Activated CD8-positive, alpha-beta memory T cell treated with anti-CD3 and anti-CD28 coated beads, Interleukin-2, amount 50 U/mL, for 24 hours (primary cell): ENCODE measurements at regions not wholly inside any gene's neighbourhood (a gene's known extent, or its start where the extent isn't known, plus 50 kb on each side); places are given as distances from the start of the nearest gene placed in this dataset.
A peak's percentile ranks its signal among the peaks of the same experiment; 100 is the strongest.

Experiments used
- DNase-seq: peaks from one replicate; pipeline ENCODE4 v3.0.0-alpha.2; 2020; ENCODE audit errors: extremely low read depth

GRCh38 chr6:26197933-26198721 is 110.9 kb downstream of the HFE start:
- DNase-seq = no peak

GRCh38 chr6:26198722-26199056 is 111.5 kb downstream of the HFE start:
- DNase-seq = no peak

- no peak for DNase-seq
Measured at GRCh38 chr6:26199057-26199772, 112.0 kb downstream of the HFE start.

- DNase-seq = no peak
Measured at GRCh38 chr6:26199773-26200764, 112.8 kb downstream of the HFE start.

GRCh38 chr6:26200918-26201721 is 113.9 kb downstream of the HFE start:
- DNase-seq = no peak

- no peak for DNase-seq
Measured at GRCh38 chr6:26202201-26202611, 115.0 kb downstream of the HFE start.

- DNase-seq = no peak
Measured at GRCh38 chr6:26202811-26203583, 115.8 kb downstream of the HFE start.

- peak; percentile 75 for DNase-seq
Measured at GRCh38 chr6:26204332-26205160, 117.3 kb downstream of the HFE start.

GRCh38 chr6:26205161-26205624 is 118.0 kb downstream of the HFE start:
- DNase-seq = no peak

GRCh38 chr6:26205625-26206574 is 118.7 kb downstream of the HFE start:
- no peak for DNase-seq

- DNase-seq = no peak
Measured at GRCh38 chr6:26206868-26207801, 119.9 kb downstream of the HFE start.

- no peak for DNase-seq
Measured at GRCh38 chr6:26211963-26212362, 124.7 kb downstream of the HFE start.

- no peak for DNase-seq
Measured at GRCh38 chr6:26213334-26214075, 126.3 kb downstream of the HFE start.

- no peak for DNase-seq
Measured at GRCh38 chr6:26214803-26215584, 127.8 kb downstream of the HFE start.

- no peak for DNase-seq
Measured at GRCh38 chr6:26215585-26216358, 128.5 kb downstream of the HFE start.
